Fibroblast of skin of right quadriceps (primary cell): ENCODE measurements at regions not wholly inside any gene's neighbourhood (a gene's known extent, or its start where the extent isn't known, plus 50 kb on each side); places are given as distances from the start of the nearest gene placed in this dataset.
A peak's percentile ranks its signal among the peaks of the same experiment; 100 is the strongest.
"Not testable (repeated sequence)": the region's sequence is repeated elsewhere in the genome, so short reads cannot be mapped to it uniquely, and the experiment has no call there.

ENCODE experiments used
- DNase-seq: peaks from one replicate; pipeline ENCODE4 v3.0.0-alpha.2; 2013

GRCh38 chr4:126448086-126448845 is 1133.5 kb downstream of the FAT4 start:
- DNase-seq = peak; percentile 32

GRCh38 chr4:126451237-126451873 is 1136.6 kb downstream of the FAT4 start:
- DNase-seq = peak; percentile 76

- DNase-seq = no peak
Observed at GRCh38 chr4:126455865-126456264, 1141.1 kb downstream of the FAT4 start.

DNA sequence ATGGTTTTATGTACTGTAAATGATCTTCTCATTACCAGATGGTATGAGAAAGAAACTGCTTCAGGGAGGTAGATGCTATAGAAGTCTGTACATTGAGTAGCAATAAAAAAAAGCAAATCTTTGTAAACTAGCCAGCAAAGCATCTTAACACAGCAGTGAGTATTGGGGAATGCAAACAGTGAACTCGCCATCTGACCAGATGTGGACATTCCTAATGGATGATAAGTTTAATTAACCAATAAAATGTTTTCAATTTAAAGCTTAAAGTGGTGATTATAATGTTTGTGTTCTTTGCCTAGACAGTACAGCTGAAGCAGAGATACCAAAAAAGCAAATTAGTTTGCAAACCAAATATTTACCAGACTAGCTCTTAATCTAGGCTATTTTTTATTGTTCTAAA is 1144.2 kb downstream of the FAT4 start:
- peak; percentile 82 for DNase-seq

DNA sequence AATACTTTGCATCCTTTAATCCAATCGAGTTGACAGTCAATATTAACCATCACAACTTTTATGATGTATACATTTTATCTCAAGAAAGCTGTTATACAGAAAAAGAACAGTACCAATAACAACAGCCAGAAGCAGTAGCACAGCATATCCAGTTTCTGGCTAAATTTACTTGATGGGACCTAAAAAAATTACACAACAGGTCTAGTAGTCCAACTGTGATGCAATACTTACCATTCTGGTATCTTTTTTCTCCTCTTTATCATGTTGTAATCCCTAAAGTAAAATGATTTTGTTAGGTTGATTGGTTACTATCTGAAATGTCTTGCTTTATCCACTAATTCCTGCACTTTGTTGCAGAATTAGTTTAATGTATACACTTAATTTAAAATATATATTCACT is 1150.6 kb downstream of the FAT4 start:
- no peak for DNase-seq

GRCh38 chr4:126466848-126467247 is 1152.1 kb downstream of the FAT4 start:
- no peak for DNase-seq

- DNase-seq = no peak
Observed at GRCh38 chr4:126468144-126468543, 1153.4 kb downstream of the FAT4 start.

DNA sequence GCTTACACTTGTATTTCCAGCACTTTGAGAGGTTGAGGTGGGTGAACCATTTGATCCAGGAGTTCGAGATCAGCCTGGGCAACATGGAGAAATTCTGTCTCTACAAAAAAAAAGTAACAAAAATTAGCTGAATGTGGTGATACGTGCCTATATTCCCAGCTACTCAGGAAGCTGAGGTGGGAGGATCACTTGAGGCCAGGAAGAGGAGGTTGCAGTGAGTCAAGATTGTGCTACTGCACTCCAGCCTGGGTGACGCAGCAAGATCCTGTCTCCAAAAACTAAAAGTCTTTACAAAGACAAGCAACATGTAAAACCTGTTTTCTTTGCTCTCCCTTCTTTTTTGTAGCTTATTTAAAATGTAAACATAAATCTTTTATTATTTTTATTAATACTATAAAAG is 1156.1 kb downstream of the FAT4 start:
- DNase-seq = no peak

DNA sequence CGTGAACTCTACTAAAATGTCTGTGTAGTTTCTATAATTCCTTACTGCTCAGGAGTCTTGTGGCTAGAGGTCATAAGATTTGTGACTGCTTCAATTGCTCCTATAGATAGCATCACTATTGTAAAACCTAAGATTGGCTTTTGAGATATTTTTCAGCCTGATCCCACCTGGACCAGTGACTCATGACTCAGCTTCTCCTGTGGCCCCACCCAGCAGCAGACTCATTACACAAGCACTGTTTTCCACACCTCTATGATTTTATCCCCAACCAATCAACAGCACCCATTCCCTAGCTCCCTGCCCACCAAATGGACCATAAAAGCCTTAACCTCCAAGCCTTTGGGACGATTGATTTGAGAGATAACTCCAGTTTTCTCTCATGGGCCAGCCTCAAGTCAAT is 1157.0 kb upstream of the INTU start:
- DNase-seq = no peak

GRCh38 chr4:126479709-126480108 is 1153.0 kb upstream of the INTU start:
- DNase-seq = no peak

GRCh38 chr4:126482311-126482710 is 1150.4 kb upstream of the INTU start:
- DNase-seq = no peak

GRCh38 chr4:126486377-126486776 is 1146.4 kb upstream of the INTU start:
- no peak for DNase-seq

GRCh38 chr4:126489826-126490463 is 1142.8 kb upstream of the INTU start:
- DNase-seq = no peak

DNA sequence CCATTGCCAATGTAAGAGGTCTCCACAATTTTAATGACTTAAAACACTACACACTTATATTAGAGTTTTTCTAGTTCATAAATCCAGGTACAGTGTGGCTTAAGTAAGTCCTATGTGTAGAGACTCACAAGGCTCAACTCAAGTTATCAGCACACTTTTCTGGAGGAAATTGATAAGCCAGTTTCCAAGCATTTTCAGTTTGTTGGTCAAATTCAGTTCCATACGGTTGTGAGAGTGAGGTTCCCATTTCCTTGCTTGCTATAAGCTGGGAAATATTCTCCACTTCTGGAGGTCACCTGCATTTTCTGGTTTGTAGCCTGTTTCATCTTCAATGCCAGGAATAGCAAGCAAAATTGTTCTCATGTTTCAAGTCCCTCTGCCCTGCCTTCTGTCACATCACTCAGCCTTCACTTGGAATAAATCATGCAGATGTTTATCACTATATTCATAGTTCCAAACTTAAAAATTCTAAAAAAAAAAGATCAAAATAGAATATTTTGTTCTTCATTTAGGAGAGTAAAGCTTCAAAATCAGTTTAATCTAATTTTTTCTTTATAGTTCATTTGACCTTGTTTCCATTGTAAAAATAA is 1137.5 kb upstream of the INTU start:
- no peak for DNase-seq

GRCh38 chr4:126512979-126513378 is 1119.8 kb upstream of the INTU start:
- no peak for DNase-seq

- peak; percentile 58 for DNase-seq
Observed at GRCh38 chr4:126513596-126513995, 1119.2 kb upstream of the INTU start.

GRCh38 chr4:126520731-126521130 is 1112.0 kb upstream of the INTU start:
- no peak for DNase-seq

GRCh38 chr4:126525400-126525799 is 1107.4 kb upstream of the INTU start:
- not testable (repeated sequence) for DNase-seq

- DNase-seq = no peak
Observed at GRCh38 chr4:126526335-126526734, 1106.4 kb upstream of the INTU start.

- no peak for DNase-seq
Observed at GRCh38 chr4:126529997-126530396, 1102.8 kb upstream of the INTU start.

DNA sequence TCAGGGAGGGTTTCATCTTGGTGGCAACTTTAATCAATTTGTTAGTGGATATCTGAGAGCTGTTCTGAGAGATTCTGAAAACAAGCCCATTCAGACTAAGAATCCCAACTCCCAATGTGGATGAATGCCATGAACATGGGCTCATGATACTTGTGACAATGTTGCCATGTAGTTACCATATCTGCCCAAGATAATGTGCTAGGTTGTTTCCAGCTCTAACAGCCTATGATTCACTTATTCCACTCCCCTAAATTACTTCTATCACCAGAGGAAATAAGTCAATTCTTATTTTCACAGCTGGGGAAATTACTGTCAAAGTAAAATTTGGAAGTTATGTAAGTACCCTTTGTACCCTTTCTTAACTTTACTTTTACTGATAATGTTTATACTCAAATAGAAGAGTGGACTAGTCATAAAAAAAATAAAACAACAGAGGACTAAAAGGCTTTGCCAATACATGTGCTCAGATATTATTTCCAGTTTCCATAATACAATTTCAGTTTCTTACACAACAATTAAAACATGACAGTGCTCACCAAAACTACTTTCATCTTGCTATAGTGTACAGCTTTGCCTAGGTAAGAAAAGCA is 1101.7 kb upstream of the INTU start:
- no peak for DNase-seq

DNA sequence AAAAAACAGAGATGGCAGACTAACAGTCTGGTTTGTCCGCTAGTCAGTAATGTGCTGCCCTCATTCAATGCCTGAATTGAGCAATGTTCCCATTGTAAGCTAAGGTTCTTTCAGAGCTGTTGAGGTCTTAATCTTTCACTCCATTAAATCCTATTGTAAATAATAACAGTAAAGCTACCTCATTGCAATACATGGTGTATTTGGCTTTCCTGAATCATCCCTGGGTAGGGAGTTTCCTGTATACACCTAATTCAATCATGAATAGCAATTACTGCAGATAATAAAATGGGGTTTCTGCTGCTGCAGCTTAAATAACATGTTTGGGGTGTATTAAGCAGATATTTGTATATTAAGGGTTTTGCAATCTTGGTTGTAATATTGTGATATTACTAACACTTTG is 1100.2 kb upstream of the INTU start:
- DNase-seq = no peak

GRCh38 chr4:126533146-126533805 is 1099.5 kb upstream of the INTU start:
- DNase-seq = peak; percentile 34
